HL-60 (cell line): ENCODE measurements at regions not wholly inside any gene's neighbourhood (a gene's known extent, or its start where the extent isn't known, plus 50 kb on each side); places are given as distances from the start of the nearest gene placed in this dataset.

Source experiments
- DNase-seq, 2 experiments: peaks; one replicate each; pipeline ENCODE4 v3.0.0-alpha.2; 2010 to 2020; ENCODE audit warnings: low read depth in 1 of 2, low spot score in 1 of 2
- H3K27ac ChIP-seq: fragments of 250-450 bp; sonication (Bioruptor Pico); replicated peaks from 2 replicates; pipeline ENCODE4 v1.5.1; 2020; ENCODE audit warnings: mild to moderate bottlenecking, moderate library complexity
- H3K27me3 ChIP-seq: fragments of 250-450 bp; sonication (Bioruptor Pico); 2 replicates; pipeline ENCODE4 v1.5.1; 2021; ENCODE audit warnings: mild to moderate bottlenecking, moderate library complexity; ENCODE audit not compliant: insufficient read depth, poor library complexity, severe bottlenecking
- H3K4me3 ChIP-seq: replicated peaks from 2 replicates; pipeline ENCODE4 v1.5.1; 2011; ENCODE audit warnings: mild to moderate bottlenecking, control low read depth, low read length; ENCODE audit not compliant: insufficient read depth
- GABPA ChIP-seq: IDR thresholded peaks from 2 replicates; pipeline ENCODE4 v1.6.1; 2012; ENCODE audit warnings: low read depth
- POLR2AphosphoS5 ChIP-seq: IDR thresholded peaks from 2 replicates; pipeline ENCODE4 v1.6.1; 2012; ENCODE audit warnings: low read depth
- REST ChIP-seq: IDR thresholded peaks from 2 replicates; pipeline ENCODE4 v1.6.1; 2012; ENCODE audit warnings: low read depth; ENCODE audit not compliant: insufficient replicate concordance
- SPI1 ChIP-seq: IDR thresholded peaks from 2 replicates; pipeline ENCODE4 v1.6.1; 2012; ENCODE audit warnings: low read depth, mild to moderate bottlenecking, borderline replicate concordance
- TF ChIP-seq, protein P1 (sequence below): IDR thresholded peaks from one replicate; pipeline ENCODE4 v1.5.1; 2011; ENCODE audit warnings: low read length, control low read depth, inconsistent platforms; ENCODE audit not compliant: insufficient read depth

DNA sequence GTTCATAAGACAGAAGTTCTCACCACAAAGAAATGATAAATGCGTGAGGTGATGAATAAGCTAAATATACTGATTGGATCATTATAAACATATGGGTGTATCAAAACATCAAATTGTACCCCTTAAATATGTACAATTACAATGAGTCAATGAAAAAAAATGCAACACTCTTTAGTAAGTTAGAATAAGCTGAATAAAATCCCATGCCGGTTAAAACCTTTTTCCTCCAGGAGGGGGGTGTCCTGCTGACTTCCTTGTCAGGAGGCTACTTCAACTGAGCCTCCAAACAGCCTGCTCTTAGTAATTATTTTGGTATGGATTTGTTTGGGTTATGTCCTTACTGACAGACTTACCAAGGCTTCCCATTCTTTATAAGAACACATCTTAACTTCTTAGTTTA, 649.1 kb downstream of the INHBA start:
- DNase-seq = no peak
- H3K27ac ChIP-seq = no peak overlapping the region
- TF ChIP-seq, protein P1, sequence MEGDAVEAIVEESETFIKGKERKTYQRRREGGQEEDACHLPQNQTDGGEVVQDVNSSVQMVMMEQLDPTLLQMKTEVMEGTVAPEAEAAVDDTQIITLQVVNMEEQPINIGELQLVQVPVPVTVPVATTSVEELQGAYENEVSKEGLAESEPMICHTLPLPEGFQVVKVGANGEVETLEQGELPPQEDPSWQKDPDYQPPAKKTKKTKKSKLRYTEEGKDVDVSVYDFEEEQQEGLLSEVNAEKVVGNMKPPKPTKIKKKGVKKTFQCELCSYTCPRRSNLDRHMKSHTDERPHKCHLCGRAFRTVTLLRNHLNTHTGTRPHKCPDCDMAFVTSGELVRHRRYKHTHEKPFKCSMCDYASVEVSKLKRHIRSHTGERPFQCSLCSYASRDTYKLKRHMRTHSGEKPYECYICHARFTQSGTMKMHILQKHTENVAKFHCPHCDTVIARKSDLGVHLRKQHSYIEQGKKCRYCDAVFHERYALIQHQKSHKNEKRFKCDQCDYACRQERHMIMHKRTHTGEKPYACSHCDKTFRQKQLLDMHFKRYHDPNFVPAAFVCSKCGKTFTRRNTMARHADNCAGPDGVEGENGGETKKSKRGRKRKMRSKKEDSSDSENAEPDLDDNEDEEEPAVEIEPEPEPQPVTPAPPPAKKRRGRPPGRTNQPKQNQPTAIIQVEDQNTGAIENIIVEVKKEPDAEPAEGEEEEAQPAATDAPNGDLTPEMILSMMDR = no peak
- TF ChIP-seq POLR2AphosphoS5 (no peak), REST (no peak), SPI1 (no peak), GABPA (no peak)
- no peaks in the 10 kb centered on the region for H3K27me3 ChIP-seq
- no peak overlapping the region for H3K4me3 ChIP-seq

DNA sequence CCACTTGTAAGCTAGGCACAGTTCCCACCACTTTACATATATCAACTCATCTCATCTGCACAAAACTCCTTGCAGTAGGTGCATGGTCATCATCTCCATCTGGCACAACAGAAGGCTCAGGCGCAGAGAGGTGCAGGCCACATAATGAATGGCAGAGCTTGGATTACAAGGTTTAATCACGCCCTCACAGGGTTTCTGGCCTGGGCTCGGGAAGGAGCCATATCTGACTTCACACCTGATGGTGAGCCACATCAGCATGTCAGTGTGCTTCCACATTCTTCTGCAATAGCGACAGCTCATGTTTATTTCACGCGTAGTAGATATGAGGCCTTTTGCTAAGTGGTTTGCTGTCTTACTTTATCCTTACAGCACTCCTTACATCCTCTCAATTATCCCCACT, 650.2 kb downstream of the INHBA start:
- DNase-seq = no peak
- TF ChIP-seq REST (no peak), SPI1 (no peak), POLR2AphosphoS5 (no peak), GABPA (no peak)
- TF ChIP-seq, protein P1 = no peak
- H3K27me3 ChIP-seq = no peaks in the 10 kb centered on the region
- H3K27ac ChIP-seq = no peak overlapping the region
- H3K4me3 ChIP-seq = no peak overlapping the region

- DNase-seq = no peak
- H3K27ac ChIP-seq = no peak overlapping the region
- no peaks in the 10 kb centered on the region for H3K27me3 ChIP-seq
- H3K4me3 ChIP-seq = no peak overlapping the region
- TF ChIP-seq SPI1 = no peak
- TF ChIP-seq, protein P1 = no peak
- no peak for TF ChIP-seq GABPA
- TF ChIP-seq REST = no peak
- TF ChIP-seq POLR2AphosphoS5 = no peak
These were observed 650.7 kb downstream of the INHBA start for GRCh38 chr7:41052201-41052600.
